SK-N-MC (cell line): ENCODE measurements at regions not wholly inside any gene's neighbourhood (a gene's known extent, or its start where the extent isn't known, plus 50 kb on each side); places are given as distances from the start of the nearest gene placed in this dataset.
A peak's percentile ranks its signal among the peaks of the same experiment; 100 is the strongest.

Experiments
- DNase-seq: peaks from one replicate; pipeline ENCODE4 v3.0.0-alpha.2; 2011; ENCODE audit warnings: low read depth, low spot score
- H3K27ac ChIP-seq: fragments of 200-600 bp; sonication (generic); 2 replicates; pipeline ENCODE4 v1.5.1; 2016; ENCODE audit warnings: mixed run types
- H3K36me3 ChIP-seq: fragments of 200-600 bp; sonication (generic); 2 replicates; pipeline ENCODE4 v1.6.1; 2017; ENCODE audit warnings: antibody characterized with exemption, low read length, mixed read lengths; ENCODE audit not compliant: insufficient read depth
- H3K4me3 ChIP-seq: fragments of 200-600 bp; sonication (generic); 2 replicates; pipeline ENCODE4 v1.5.1; 2016
- H3K9ac ChIP-seq: fragments of 200-600 bp; sonication (generic); 2 replicates; pipeline ENCODE4 v1.8.0; 2017; ENCODE audit warnings: mixed run types, mixed read lengths; ENCODE audit not compliant: insufficient read length
- H3K9me3 ChIP-seq: fragments of 200-600 bp; sonication (generic); 2 replicates; pipeline ENCODE4 v1.6.1; 2017; ENCODE audit warnings: low read depth, mild to moderate bottlenecking, antibody characterized with exemption, low read length, moderate library complexity, mixed read lengths
- EZH2 ChIP-seq: fragments of 200-600 bp; sonication (generic); IDR thresholded peaks from one replicate; pipeline ENCODE4 v1.6.1; 2017; ENCODE audit warnings: antibody characterized with exemption
- FOXP2 ChIP-seq: optimal IDR thresholded peaks from 2 replicates; pipeline ENCODE3; 2011; ENCODE audit warnings: mild to moderate bottlenecking, moderate library complexity; ENCODE audit not compliant: insufficient read depth; ENCODE audit errors: extremely low read length, control extremely low read depth
- POLR2AphosphoS5 ChIP-seq: IDR thresholded peaks from 2 replicates; pipeline ENCODE4 v1.6.1; 2012; ENCODE audit warnings: mild to moderate bottlenecking, low read depth, low read length, borderline replicate concordance

DNA sequence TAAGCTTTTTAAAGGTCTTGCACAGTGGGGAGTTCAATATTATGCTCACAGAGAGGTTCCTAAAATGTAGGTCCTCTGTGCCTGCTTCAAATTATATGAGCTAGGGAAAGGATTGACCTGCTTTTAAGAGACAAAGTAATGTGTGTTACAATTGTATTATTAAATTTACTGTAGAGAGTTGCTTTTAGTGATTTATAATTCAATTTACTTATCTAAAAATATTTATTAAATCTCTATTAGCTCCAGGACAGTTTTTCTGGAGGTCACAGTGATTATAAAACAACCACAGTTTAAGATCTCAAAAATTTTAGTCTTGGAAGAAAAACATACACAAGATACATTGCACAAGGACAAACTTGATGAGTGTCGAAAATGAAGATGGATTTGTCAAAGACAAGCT, 665.7 kb upstream of the ARPP21 start:
- DNase-seq: no peak
- H3K27ac ChIP-seq: no peak overlapping the region
- TF ChIP-seq EZH2 (no peak), POLR2AphosphoS5 (no peak), FOXP2 (no peak)
- H3K4me3 ChIP-seq: no peak overlapping the region
- H3K9me3 ChIP-seq: no peaks in the 10 kb centered on the region
- no peaks in the 10 kb centered on the region for H3K36me3 ChIP-seq
- no peak overlapping the region for H3K9ac ChIP-seq

DNA sequence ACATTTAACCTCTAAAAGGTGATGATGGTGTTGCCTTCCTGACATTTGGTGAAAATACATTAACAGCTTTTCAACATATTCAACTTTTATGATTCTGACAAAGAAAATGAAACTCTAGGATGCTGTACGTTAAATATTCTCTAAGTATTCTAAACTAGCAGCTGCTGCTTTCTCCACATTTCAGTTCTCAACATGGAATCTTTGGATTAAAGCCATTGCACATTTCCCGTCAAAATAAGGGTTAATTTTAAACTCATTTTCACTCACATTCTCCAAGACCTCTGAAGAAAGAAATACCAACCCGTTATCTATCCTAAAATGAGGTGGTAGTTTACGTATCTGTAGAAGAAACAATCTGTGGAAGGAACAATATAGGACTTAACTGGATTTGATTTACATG, 655.7 kb upstream of the ARPP21 start:
- Histone ChIP-seq H3K36me3 (no peaks in the 10 kb centered on the region), H3K9me3 (no peaks in the 10 kb centered on the region), H3K4me3 (no peak overlapping the region), H3K9ac (no peak overlapping the region), H3K27ac (no peak overlapping the region)
- TF ChIP-seq EZH2 (no peak), POLR2AphosphoS5 (no peak), FOXP2 (no peak)
- no peak for DNase-seq

DNA sequence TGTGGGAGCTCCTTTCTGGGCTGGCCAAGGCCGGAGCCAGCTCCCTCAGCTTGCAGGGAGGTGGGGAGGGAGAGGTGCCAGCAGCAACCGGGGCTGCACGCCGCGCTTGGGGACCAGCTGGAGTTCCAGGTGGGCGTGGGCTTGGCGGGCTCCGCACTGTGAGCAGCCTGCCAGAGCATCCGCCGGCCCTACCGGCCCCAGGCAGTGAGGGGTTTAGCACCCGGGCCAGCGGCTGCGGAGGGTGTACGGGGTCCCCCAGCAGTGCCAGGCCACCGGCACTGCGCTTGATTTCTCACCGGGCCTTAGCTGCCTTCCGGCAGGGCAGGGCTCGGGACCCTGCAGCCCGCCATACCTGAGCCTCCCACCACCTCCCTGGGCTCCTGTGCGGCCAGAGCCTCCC, 651.0 kb upstream of the ARPP21 start:
- Histone ChIP-seq H3K36me3 (no peaks in the 10 kb centered on the region), H3K9me3 (no peaks in the 10 kb centered on the region), H3K27ac (no peak overlapping the region), H3K9ac (no peak overlapping the region), H3K4me3 (no peak overlapping the region)
- DNase-seq: no peak
- no peak for TF ChIP-seq EZH2
- TF ChIP-seq POLR2AphosphoS5: no peak
- TF ChIP-seq FOXP2: no peak

DNA sequence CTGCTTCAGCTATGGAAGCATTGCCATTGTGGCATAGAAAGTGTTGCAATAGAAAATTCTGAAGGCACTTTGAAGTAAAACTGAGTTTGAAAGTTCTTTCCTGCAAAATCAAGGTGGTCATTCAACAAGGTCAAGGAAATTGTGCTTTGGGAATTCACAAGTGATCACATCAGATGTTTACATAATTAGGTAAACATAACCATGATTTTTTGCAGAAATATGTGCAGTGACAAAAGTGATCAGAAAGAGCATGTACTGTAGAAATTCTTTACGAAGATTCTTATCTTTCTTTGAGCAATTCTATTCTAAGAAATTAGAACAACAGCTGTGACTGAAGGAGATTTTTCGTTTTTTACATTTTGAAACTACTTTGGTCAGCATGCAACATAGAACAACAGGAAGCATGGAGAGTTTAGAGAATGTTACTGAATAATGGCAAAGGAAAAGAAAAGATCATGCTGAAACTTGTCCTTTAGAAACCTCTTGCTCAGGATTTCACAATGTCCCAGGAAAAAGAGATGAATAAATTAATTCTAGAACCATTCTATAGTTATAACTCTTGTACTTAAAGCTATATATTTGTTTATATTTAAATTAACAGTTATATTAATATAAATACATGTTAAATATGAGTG, 643.4 kb upstream of the ARPP21 start:
- Histone ChIP-seq H3K9me3 (no peaks in the 10 kb centered on the region), H3K4me3 (peak overlapping the region; percentile 58), H3K27ac (peak overlapping the region; percentile 100), H3K9ac (peak overlapping the region; percentile 65), H3K36me3 (no peaks in the 10 kb centered on the region)
- TF ChIP-seq POLR2AphosphoS5 (no peak), FOXP2 (no peak), EZH2 (no peak)
- DNase-seq: no peak

DNA sequence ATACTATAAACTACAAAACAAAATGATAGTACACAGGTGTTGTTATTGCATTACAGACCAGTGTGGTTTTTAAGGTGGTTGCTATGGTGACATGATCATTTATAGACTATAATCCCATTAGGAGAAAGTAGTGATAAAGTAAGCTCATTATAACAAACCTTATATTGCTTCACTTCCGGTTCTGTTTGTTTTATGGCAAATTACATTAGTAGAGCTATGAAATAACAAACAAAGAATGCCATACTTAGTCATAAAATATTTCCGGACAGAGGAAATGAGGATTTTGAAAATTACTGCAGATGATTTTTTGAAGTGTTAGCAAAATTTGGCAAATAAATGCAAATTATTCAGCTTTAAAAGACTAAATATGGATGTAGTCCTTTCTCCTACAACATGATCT, 640.4 kb upstream of the ARPP21 start:
- Histone ChIP-seq H3K36me3 (no peaks in the 10 kb centered on the region), H3K9ac (peak overlapping the region; percentile 80), H3K9me3 (no peaks in the 10 kb centered on the region), H3K4me3 (peak overlapping the region; percentile 62), H3K27ac (peak overlapping the region; percentile 100)
- TF ChIP-seq FOXP2: no peak
- peak; percentile 72; the same call in 1 of the 2 replicates for TF ChIP-seq POLR2AphosphoS5
- DNase-seq: peak; percentile 90

DNA sequence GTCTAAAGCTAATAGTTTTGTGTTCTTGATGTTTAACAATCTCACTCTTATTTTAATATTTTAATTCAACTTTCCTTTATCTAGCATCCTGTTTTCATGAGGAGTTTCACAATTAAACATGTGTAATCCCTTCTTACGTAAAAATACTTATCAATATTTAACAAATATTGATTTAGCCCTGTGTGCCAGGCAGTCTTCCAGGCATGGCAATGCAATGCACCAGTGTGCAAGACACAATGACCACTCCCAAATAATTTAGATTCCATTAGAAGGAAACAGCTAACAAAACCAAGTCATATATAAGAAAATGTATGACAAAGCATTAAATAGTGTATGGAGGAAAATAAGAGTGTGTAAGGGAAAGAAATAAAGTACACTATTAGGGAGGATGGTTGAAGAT, 627.1 kb upstream of the ARPP21 start:
- Histone ChIP-seq H3K36me3 (no peaks in the 10 kb centered on the region), H3K27ac (no peak overlapping the region), H3K9me3 (no peaks in the 10 kb centered on the region), H3K9ac (no peak overlapping the region), H3K4me3 (no peak overlapping the region)
- DNase-seq: no peak
- TF ChIP-seq FOXP2 (no peak), EZH2 (no peak), POLR2AphosphoS5 (no peak)

DNA sequence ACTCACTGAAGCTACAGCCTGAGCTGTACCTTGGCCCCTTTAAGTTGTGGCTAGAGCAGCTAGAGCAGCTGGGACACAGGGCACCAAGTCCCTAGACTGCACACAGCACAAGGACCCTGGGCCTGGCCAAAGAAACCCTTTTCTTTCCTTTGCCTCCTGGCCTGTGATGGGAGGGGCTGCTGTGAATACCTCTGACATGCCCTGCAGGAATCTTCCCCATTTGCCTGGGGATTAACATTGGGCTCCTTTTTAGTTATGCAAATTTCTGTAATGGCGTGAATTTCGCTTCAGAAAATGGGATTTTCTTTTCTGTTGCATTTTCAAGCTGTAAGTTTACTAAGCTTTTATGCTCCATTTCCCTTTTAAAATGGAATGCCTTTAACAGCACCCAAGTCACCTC, 611.2 kb upstream of the ARPP21 start:
- no peak overlapping the region for H3K9ac ChIP-seq
- no peak overlapping the region for H3K27ac ChIP-seq
- no peak overlapping the region for H3K4me3 ChIP-seq
- no peak for DNase-seq
- no peak for TF ChIP-seq POLR2AphosphoS5
- no peak for TF ChIP-seq FOXP2
- TF ChIP-seq EZH2: no peak
- H3K36me3 ChIP-seq: no peaks in the 10 kb centered on the region
- no peaks in the 10 kb centered on the region for H3K9me3 ChIP-seq

DNA sequence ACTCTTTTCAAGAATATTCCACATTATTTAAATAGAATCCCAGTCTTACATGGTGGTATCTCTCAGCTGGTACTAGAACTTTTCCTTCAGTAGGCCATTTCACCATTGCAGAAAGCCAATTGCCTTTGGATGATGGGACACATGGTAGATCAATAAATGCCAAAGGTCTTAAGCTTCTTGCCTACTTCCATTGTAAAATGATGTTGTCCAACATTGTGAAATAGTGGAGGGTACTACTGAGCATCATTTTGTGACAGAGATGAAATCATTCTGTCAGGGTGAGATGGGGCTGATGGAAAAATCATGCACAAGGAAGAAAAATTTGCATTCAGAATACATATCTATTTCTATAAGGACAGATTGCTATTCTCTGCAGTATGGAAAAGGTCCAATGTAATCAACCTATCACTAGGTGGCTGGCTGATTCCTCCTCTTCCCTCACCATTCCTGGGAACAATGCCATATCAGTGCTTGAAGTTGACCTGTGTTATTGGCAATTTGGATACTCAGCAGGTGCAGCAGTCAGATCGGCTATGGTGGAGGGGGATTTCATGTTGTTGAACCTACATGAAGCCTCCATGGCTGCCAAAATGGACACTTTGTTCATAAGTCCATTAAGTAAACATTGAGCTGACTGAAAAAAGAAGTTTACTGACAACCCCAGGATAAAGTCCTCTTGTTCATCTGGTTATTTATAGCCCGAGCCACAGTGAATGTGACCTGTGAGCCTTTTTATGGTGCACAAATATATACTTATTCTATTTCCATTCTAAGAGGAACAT, 596.9 kb upstream of the ARPP21 start:
- no peak for DNase-seq
- no peaks in the 10 kb centered on the region for H3K9me3 ChIP-seq
- TF ChIP-seq FOXP2 (no peak), POLR2AphosphoS5 (no peak), EZH2 (no peak)
- H3K36me3 ChIP-seq: no peaks in the 10 kb centered on the region
- no peak overlapping the region for H3K9ac ChIP-seq
- no peak overlapping the region for H3K27ac ChIP-seq
- H3K4me3 ChIP-seq: no peak overlapping the region
